GM23248 (cell line): ENCODE measurements at regions not wholly inside any gene's neighbourhood (a gene's known extent, or its start where the extent isn't known, plus 50 kb on each side); places are given as distances from the start of the nearest gene placed in this dataset.

Experiments
- EZH2 ChIP-seq: fragments of 200-600 bp; sonication (generic); IDR thresholded peaks from 2 replicates; pipeline ENCODE4 v1.6.1; 2018; ENCODE audit warnings: antibody characterized with exemption, mild to moderate bottlenecking; ENCODE audit not compliant: insufficient read depth, poor library complexity, severe bottlenecking
- EZH2phosphoT487 ChIP-seq: fragments of 200-600 bp; sonication (generic); IDR thresholded peaks from 2 replicates; pipeline ENCODE4 v1.6.1; 2018; ENCODE audit warnings: antibody characterized with exemption, moderate library complexity, mild to moderate bottlenecking, low read depth; ENCODE audit not compliant: insufficient read depth

DNA sequence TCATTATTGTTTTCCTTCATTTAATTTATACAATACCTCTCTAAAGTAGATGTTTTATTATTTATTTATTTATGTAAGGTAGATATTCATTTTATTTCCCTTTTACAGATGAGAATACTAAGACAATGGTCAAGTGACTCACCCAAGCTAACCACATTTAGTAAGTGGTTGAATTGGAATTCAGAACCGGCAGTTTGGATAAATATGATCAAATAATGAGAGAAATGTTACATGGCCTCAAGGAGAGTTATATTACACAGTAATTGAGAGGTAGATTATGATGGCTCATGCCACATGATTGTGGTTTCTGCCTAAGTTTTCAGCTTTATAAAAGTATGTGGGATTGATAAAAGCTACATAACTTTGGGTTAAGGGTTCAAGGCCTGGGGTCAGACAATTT is 239.4 kb upstream of the BOD1L1 start:
- no peak for TF ChIP-seq EZH2phosphoT487
- TF ChIP-seq EZH2, result no peak
